SU-DHL-6 (cell line): ENCODE measurements at regions not wholly inside any gene's neighbourhood (a gene's known extent, or its start where the extent isn't known, plus 50 kb on each side); places are given as distances from the start of the nearest gene placed in this dataset.

Source experiments
- H2AFZ ChIP-seq: fragments of 200-600 bp; sonication (generic); 2 replicates; pipeline ENCODE4 v1.6.1; 2014; ENCODE audit warnings: low read depth, mild to moderate bottlenecking, moderate library complexity, mixed read lengths, antibody characterized with exemption, low read length; ENCODE audit not compliant: severe bottlenecking
- H3F3A ChIP-seq: fragments of 200-600 bp; shearing (Covaris generic); 2 replicates; pipeline ENCODE4 v1.6.0; 2016; ENCODE audit warnings: antibody characterized with exemption, mild to moderate bottlenecking; ENCODE audit not compliant: insufficient read depth
- H3K27ac ChIP-seq: fragments of 200-600 bp; sonication (generic); 2 replicates; pipeline ENCODE4 v1.5.1; 2016; ENCODE audit warnings: low read depth, mild to moderate bottlenecking, low read length, moderate library complexity, mixed read lengths
- H3K27me3 ChIP-seq: fragments of 200-600 bp; sonication (generic), shearing (Covaris generic); 2 replicates; pipeline ENCODE4 v1.6.0; 2014; ENCODE audit warnings: mild to moderate bottlenecking, low read length
- H3K36me3 ChIP-seq: fragments of 200-600 bp; sonication (generic); 2 replicates; pipeline ENCODE4 v1.6.1; 2014; ENCODE audit warnings: mild to moderate bottlenecking, low read length, mixed read lengths
- H3K4me2 ChIP-seq: fragments of 300-600, 200-600 bp; shearing (Covaris generic), sonication (generic); 2 replicates; pipeline ENCODE4 v1.6.0; 2014; ENCODE audit warnings: low read length, low read depth, mild to moderate bottlenecking; ENCODE audit not compliant: poor library complexity, severe bottlenecking
- H3K4me3 ChIP-seq: fragments of 200-600 bp; sonication (generic); 2 replicates; pipeline ENCODE4 v1.5.1; 2014; ENCODE audit warnings: antibody characterized with exemption, low read length, mild to moderate bottlenecking, mixed read lengths; ENCODE audit not compliant: insufficient read depth, poor library complexity, severe bottlenecking
- H3K79me2 ChIP-seq: fragments of 200-600 bp; sonication (generic); 2 replicates; pipeline ENCODE4 v1.6.1; 2014; ENCODE audit warnings: mild to moderate bottlenecking, low read length, moderate library complexity; ENCODE audit not compliant: insufficient read depth
- H3K9ac ChIP-seq: fragments of 200-600 bp; sonication (generic); 2 replicates; pipeline ENCODE4 v1.7.0; 2014; ENCODE audit warnings: mild to moderate bottlenecking, low read length
- H3K9me2 ChIP-seq: fragments of 200-600 bp; sonication (generic); replicated peaks from 2 replicates; pipeline ENCODE4 v1.6.1; 2014; ENCODE audit warnings: low read length; ENCODE audit not compliant: insufficient read depth
- H3K9me3 ChIP-seq: fragments of 200-600 bp; sonication (generic); 2 replicates; pipeline ENCODE4 v1.6.1; 2014; ENCODE audit warnings: low read length, mixed read lengths; ENCODE audit not compliant: insufficient read depth
- H4K20me1 ChIP-seq: fragments of 200-600 bp; sonication (generic); 2 replicates; pipeline ENCODE4 v1.6.1; 2014; ENCODE audit warnings: low read depth, mild to moderate bottlenecking, antibody characterized with exemption, low read length, moderate library complexity, mixed read lengths
- EZH2phosphoT487 ChIP-seq: fragments of 200-600 bp; sonication (generic), shearing (Covaris generic); conservative IDR thresholded peaks from 2 replicates; pipeline ENCODE4 v1.6.1; 2018; ENCODE audit warnings: mild to moderate bottlenecking, antibody characterized with exemption, low read length, moderate library complexity, mixed read lengths
- TF ChIP-seq, protein P1 (sequence below): fragments of 200-600 bp; sonication (generic); IDR thresholded peaks from one replicate; pipeline ENCODE4 v1.5.1; 2017; ENCODE audit warnings: antibody characterized with exemption, mild to moderate bottlenecking, low read length, moderate library complexity; ENCODE audit not compliant: insufficient read depth, poor library complexity, severe bottlenecking

DNA sequence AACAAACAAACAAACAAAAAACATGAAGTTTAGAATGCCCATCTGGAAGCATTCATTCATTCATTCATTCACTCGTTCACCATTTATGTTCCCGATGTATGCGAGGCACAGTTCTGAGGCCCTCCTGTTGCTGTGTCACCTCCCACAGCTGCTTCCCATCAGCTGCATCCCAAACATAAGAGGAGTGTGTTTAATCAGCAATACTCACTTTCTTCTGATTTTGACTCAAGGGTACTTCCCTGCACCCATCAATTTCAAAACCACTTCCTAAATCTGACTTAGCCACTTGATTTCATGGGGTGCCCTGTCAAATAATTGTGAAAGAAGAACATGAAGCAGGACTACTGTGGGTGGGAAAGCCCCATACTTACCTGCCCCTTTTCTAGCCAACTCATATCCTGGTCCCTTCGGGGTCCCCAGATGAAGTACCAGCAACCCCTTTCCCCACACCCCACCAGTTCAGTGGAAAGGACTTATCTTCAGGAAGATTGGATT lies 128.0 kb upstream of the IL12B start:
- no peak overlapping the region for H3K4me3 ChIP-seq
- H3K9me3 ChIP-seq, result no peaks in the 10 kb centered on the region
- H3K27ac ChIP-seq, result no peak overlapping the region
- no peak overlapping the region for H3K9ac ChIP-seq
- no peaks in the 10 kb centered on the region for H3K79me2 ChIP-seq
- H4K20me1 ChIP-seq, result no peaks in the 10 kb centered on the region
- no peaks in the 10 kb centered on the region for H3K9me2 ChIP-seq
- no peak overlapping the region for H2AFZ ChIP-seq
- TF ChIP-seq EZH2phosphoT487, result no peak
- TF ChIP-seq, protein P1, sequence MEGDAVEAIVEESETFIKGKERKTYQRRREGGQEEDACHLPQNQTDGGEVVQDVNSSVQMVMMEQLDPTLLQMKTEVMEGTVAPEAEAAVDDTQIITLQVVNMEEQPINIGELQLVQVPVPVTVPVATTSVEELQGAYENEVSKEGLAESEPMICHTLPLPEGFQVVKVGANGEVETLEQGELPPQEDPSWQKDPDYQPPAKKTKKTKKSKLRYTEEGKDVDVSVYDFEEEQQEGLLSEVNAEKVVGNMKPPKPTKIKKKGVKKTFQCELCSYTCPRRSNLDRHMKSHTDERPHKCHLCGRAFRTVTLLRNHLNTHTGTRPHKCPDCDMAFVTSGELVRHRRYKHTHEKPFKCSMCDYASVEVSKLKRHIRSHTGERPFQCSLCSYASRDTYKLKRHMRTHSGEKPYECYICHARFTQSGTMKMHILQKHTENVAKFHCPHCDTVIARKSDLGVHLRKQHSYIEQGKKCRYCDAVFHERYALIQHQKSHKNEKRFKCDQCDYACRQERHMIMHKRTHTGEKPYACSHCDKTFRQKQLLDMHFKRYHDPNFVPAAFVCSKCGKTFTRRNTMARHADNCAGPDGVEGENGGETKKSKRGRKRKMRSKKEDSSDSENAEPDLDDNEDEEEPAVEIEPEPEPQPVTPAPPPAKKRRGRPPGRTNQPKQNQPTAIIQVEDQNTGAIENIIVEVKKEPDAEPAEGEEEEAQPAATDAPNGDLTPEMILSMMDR, result no peak
- H3F3A ChIP-seq, result no peaks in the 10 kb centered on the region
- H3K36me3 ChIP-seq, result no peaks in the 10 kb centered on the region
- no peaks in the 10 kb centered on the region for H3K27me3 ChIP-seq
- no peak overlapping the region for H3K4me2 ChIP-seq

DNA sequence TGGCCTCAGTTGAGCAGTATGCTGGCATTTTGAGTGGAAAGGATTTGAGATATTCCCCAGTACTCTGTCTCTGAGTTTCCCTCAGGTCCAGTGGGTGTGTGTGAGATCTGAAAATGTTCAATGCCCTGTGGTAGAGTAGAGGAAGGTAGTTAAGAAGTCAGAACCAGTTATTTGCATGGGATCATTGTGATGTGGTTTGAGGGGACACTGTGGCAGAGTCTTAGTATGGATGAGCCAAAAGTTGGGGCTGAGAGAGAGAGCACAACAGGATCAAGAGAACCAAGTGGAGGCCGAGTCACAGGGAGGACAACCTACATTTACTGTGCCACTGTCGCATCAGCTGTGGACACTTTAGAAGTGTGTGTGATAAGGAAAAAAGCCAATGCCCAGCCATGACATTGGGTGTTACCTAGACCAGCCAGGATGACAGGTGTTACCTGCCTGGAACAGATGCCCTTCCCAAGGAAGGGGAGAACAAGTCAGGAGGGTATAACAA lies 128.9 kb upstream of the IL12B start:
- H2AFZ ChIP-seq, result no peak overlapping the region
- no peaks in the 10 kb centered on the region for H3F3A ChIP-seq
- no peaks in the 10 kb centered on the region for H3K36me3 ChIP-seq
- H3K79me2 ChIP-seq, result no peaks in the 10 kb centered on the region
- no peak overlapping the region for H3K9ac ChIP-seq
- H3K9me3 ChIP-seq, result no peaks in the 10 kb centered on the region
- H3K27me3 ChIP-seq, result no peaks in the 10 kb centered on the region
- no peak overlapping the region for H3K4me3 ChIP-seq
- H4K20me1 ChIP-seq, result no peaks in the 10 kb centered on the region
- no peaks in the 10 kb centered on the region for H3K9me2 ChIP-seq
- TF ChIP-seq EZH2phosphoT487, result no peak
- H3K4me2 ChIP-seq, result no peak overlapping the region
- H3K27ac ChIP-seq, result no peak overlapping the region

DNA sequence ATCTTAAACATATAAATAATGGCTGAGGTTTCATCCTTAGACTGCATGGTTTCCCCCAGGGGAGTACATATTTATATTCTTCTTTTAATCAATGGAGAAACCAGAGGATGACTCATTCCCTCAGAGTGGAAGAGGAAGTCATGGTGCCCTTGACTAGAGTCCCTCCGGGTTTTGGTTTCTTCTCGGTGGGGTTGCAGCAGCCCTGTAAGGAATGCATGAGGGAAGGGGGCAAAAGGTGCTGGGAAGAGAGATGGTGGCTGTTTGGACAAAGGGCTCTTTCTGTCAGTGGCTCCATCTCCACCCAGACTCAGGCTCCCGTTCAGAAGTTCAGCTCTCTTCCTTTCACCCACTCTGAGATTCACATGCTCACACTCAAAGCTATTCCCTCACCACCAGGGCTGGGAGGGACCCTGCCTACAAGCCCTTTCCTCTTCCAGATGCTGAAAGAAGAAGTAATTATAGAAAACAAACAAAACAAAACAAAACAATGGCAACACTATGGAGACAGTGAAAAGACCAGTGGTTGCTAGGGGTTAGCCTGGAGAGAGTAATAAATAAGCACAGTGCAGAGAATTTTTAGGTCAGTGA lies 129.8 kb upstream of the IL12B start:
- no peak for TF ChIP-seq EZH2phosphoT487
- TF ChIP-seq, protein P1, result no peak
- Histone ChIP-seq H3K79me2 (no peaks in the 10 kb centered on the region), H3K4me2 (no peak overlapping the region), H2AFZ (no peak overlapping the region), H3K27ac (no peak overlapping the region), H3K36me3 (no peaks in the 10 kb centered on the region), H3K9me2 (no peaks in the 10 kb centered on the region), H3K9ac (no peak overlapping the region), H3K4me3 (no peak overlapping the region), H3K27me3 (no peaks in the 10 kb centered on the region), H3K9me3 (no peaks in the 10 kb centered on the region), H3F3A (no peaks in the 10 kb centered on the region), H4K20me1 (no peaks in the 10 kb centered on the region)

DNA sequence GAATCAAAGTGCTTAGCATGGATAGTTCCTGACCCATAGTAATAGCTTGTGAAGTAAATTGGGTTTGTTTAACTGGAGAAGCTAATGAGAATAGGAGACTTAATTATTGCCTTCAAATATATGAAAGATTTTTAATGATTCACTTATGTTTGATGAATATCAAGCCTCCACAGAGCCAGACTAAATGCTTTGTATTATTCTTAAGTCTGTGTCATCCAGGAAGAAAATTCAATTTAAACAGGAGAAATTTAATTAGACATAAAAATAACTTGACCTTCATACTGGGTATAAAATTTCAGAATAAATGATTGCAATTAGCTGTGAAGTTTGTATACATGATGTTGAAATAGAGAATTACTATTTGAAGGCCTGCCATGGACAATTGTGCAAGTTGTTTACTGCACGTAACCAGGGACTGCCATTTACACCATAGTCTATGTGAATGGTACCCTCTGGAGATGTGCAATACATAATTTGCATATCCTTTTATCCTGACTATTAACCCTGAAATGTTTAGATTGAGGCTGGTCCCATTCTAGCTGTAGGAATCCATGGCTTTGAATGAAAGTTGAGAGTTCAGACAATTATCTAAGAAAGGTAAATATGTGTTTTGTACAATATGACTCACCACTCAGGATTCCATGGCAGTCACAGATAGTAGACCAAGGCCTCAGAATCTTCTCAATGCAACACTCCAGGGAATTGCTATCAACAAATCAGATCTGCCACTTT lies 133.5 kb upstream of the IL12B start:
- no peak overlapping the region for H3K4me3 ChIP-seq
- no peak overlapping the region for H3K4me2 ChIP-seq
- H3K36me3 ChIP-seq, result no peaks in the 10 kb centered on the region
- no peaks in the 10 kb centered on the region for H3K9me3 ChIP-seq
- no peaks in the 10 kb centered on the region for H3F3A ChIP-seq
- H3K27me3 ChIP-seq, result no peaks in the 10 kb centered on the region
- H3K9ac ChIP-seq, result no peak overlapping the region
- no peak overlapping the region for H2AFZ ChIP-seq
- H4K20me1 ChIP-seq, result no peaks in the 10 kb centered on the region
- no peak for TF ChIP-seq EZH2phosphoT487
- TF ChIP-seq, protein P1, result no peak
- H3K79me2 ChIP-seq, result no peaks in the 10 kb centered on the region
- no peak overlapping the region for H3K27ac ChIP-seq
- no peaks in the 10 kb centered on the region for H3K9me2 ChIP-seq
